ENCODE measurements at regions not wholly inside any gene's neighbourhood (a gene's known extent, or its start where the extent isn't known, plus 50 kb on each side); places are given as distances from the start of the nearest gene placed in this dataset.

- no peaks in the 10 kb centered on the region for H3K9me3 ChIP-seq (ENCODE audit: control insufficient read depth in 2 of 2, low read length in 2 of 2)
- peaks cover 0 to 3% (median under 1%) of the 10 kb centered on the region in 4 donors for H3K4me1 Mint-ChIP-seq
These were observed 53.8 kb upstream of the RANBP3L start for GRCh38 chr5:36355516-36355915.

DNA sequence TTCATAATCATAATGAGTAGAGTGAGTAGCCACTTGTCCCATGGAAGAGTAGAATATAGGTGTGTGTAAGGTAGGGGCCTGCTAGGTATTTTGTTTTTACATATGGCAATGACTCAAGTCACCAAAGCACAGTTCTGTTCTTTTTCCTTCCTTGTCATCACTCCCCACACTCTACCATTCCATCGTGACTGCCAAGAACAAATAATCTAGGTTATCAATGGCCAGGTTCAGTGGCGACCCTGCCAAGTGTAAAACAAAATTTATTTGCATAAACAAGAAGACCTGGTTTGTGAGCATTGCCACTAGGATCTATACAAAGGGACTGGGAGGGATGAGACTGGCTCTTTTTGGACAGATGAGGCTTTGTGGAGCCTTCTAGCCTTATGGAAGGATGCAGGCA, 55.2 kb upstream of the RANBP3L start:
- no peak overlapping the region for H3K4me3 ChIP-seq (ENCODE audit: low read depth, low read length)
- no peak for ATAC-seq (ENCODE audit: low read depth in 2 of 2)
- no peaks in the 10 kb centered on the region for H3K4me1 ChIP-seq (ENCODE audit: control insufficient read depth, insufficient read depth, low read length, poor library complexity, severe bottlenecking)
- H3K36me3 ChIP-seq (ENCODE audit: control insufficient read depth, insufficient read depth, low read length): no peaks in the 10 kb centered on the region
- H3K4me3 Mint-ChIP-seq: no peak overlapping the region
- H3K27me3 Mint-ChIP-seq: no peaks in the 10 kb centered on the region
- H3K27ac ChIP-seq (ENCODE audit: insufficient read depth, low read length, poor library complexity, severe bottlenecking): no peak overlapping the region
- no peaks in the 10 kb centered on the region for H3K9me3 Mint-ChIP-seq
- H3K4me1 Mint-ChIP-seq: peaks cover 0 to 4% (median 2%) of the 10 kb centered on the region in 4 donors
- H3K27me3 ChIP-seq (ENCODE audit: control insufficient read depth, insufficient read depth, low read length): no peaks in the 10 kb centered on the region
- no peak overlapping the region for H3K27ac Mint-ChIP-seq
- DNase-seq: no peak
- H3K9me3 ChIP-seq (ENCODE audit: control insufficient read depth in 2 of 2, low read length in 2 of 2): no peaks in the 10 kb centered on the region
- H3K36me3 Mint-ChIP-seq: no peaks in the 10 kb centered on the region

More at GRCh38 chr5:36355516-36355915, 53.8 kb upstream of the RANBP3L start:
- no peak overlapping the region for H3K27ac ChIP-seq (ENCODE audit: insufficient read depth, low read length, poor library complexity, severe bottlenecking)
- ATAC-seq (ENCODE audit: low read depth in 2 of 2) (no peak), DNase-seq (no peak)
- H3K4me3 ChIP-seq (ENCODE audit: low read depth, low read length): no peak overlapping the region
- H3K36me3 ChIP-seq (ENCODE audit: control insufficient read depth, insufficient read depth, low read length): no peaks in the 10 kb centered on the region
- no peaks in the 10 kb centered on the region for H3K27me3 ChIP-seq (ENCODE audit: control insufficient read depth, insufficient read depth, low read length)
- Mint-ChIP-seq H3K36me3 (no peaks in the 10 kb centered on the region), H3K9me3 (no peaks in the 10 kb centered on the region), H3K27ac (no peak overlapping the region), H3K4me3 (no peak overlapping the region), H3K27me3 (peaks cover 3% of the 10 kb centered on the region)
- H3K4me1 ChIP-seq (ENCODE audit: control insufficient read depth, insufficient read depth, low read length, poor library complexity, severe bottlenecking): no peaks in the 10 kb centered on the region

- no peaks in the 10 kb centered on the region for H3K36me3 Mint-ChIP-seq
- ATAC-seq (ENCODE audit: low read depth in 2 of 2): no peak
- no peak overlapping the region for H3K4me3 Mint-ChIP-seq
- Histone ChIP-seq H3K9me3 (ENCODE audit: control insufficient read depth in 2 of 2, low read length in 2 of 2) (no peaks in the 10 kb centered on the region), H3K27me3 (ENCODE audit: control insufficient read depth, insufficient read depth, low read length) (no peaks in the 10 kb centered on the region), H3K4me1 (ENCODE audit: control insufficient read depth, insufficient read depth, low read length, poor library complexity, severe bottlenecking) (no peaks in the 10 kb centered on the region), H3K36me3 (ENCODE audit: control insufficient read depth, insufficient read depth, low read length) (no peaks in the 10 kb centered on the region), H3K27ac (ENCODE audit: insufficient read depth, low read length, poor library complexity, severe bottlenecking) (no peak overlapping the region), H3K4me3 (ENCODE audit: low read depth, low read length) (no peak overlapping the region)
- H3K9me3 Mint-ChIP-seq: no peaks in the 10 kb centered on the region
- no peaks in the 10 kb centered on the region for H3K27me3 Mint-ChIP-seq
- peaks cover 0 to 4% (median 2%) of the 10 kb centered on the region in 4 donors for H3K4me1 Mint-ChIP-seq
- DNase-seq: no peak
- H3K27ac Mint-ChIP-seq: no peak overlapping the region
These were observed 55.8 kb upstream of the RANBP3L start for GRCh38 chr5:36357391-36357975.

GRCh38 chr5:36359267-36359666, 57.6 kb upstream of the RANBP3L start:
- ATAC-seq (ENCODE audit: low read depth in 2 of 2) (no peak), DNase-seq (no peak)
- H3K27me3 ChIP-seq (ENCODE audit: control insufficient read depth, insufficient read depth, low read length): no peaks in the 10 kb centered on the region
- Mint-ChIP-seq H3K36me3 (no peaks in the 10 kb centered on the region), H3K4me3 (no peak overlapping the region), H3K9me3 (no peaks in the 10 kb centered on the region), H3K4me1 (peaks cover 0 to 4% (median 2%) of the 10 kb centered on the region in 4 donors), H3K27ac (no peak overlapping the region), H3K27me3 (no peaks in the 10 kb centered on the region)
- H3K4me1 ChIP-seq (ENCODE audit: control insufficient read depth, insufficient read depth, low read length, poor library complexity, severe bottlenecking): no peaks in the 10 kb centered on the region
- H3K27ac ChIP-seq (ENCODE audit: insufficient read depth, low read length, poor library complexity, severe bottlenecking): no peak overlapping the region
- no peak overlapping the region for H3K4me3 ChIP-seq (ENCODE audit: low read depth, low read length)
- H3K9me3 ChIP-seq (ENCODE audit: control insufficient read depth in 2 of 2, low read length in 2 of 2): no peaks in the 10 kb centered on the region
- no peaks in the 10 kb centered on the region for H3K36me3 ChIP-seq (ENCODE audit: control insufficient read depth, insufficient read depth, low read length)

DNA sequence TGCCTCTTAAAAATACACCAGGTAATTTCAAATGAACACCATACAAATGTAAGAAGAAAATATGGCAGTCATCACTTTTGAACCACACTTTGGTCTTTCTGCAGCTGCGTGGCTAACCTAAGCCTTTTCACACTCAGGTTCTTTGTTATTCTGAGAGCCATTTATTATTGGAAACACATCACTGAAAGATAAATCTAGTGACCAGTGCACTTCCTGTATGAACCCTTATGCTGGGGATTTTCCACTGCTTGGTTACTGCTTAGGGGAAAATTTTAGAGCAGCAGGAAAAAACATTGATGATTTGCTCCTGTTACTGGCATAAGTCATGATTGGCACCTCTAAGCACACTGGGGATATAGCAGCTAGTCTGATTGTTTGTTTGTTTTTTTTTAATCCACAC, 58.6 kb upstream of the RANBP3L start:
- H3K27ac ChIP-seq (ENCODE audit: insufficient read depth, low read length, poor library complexity, severe bottlenecking): no peak overlapping the region

DNA sequence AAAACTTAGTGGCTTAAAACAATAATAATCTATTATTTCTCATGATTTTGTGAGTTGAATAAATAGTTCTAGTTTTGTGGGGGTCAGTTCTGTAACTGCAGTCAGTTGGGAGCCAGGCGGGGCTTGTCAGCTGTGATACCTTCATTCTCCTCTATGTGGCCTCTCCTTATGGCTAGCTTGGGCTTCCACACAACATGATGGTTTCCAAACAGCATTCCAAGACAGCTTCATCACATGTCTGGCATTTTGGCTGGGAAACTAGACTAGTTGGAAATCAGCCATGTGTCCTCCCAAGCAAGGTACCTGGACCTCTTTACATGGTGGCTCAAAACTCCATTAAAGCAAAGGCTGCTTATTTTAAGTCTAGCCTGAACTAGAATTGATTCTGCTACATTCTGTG, 61.4 kb upstream of the RANBP3L start:
- Histone ChIP-seq H3K9me3 (ENCODE audit: control insufficient read depth in 2 of 2, low read length in 2 of 2) (no peaks in the 10 kb centered on the region), H3K36me3 (ENCODE audit: control insufficient read depth, insufficient read depth, low read length) (no peaks in the 10 kb centered on the region), H3K27ac (ENCODE audit: insufficient read depth, low read length, poor library complexity, severe bottlenecking) (no peak overlapping the region), H3K4me1 (ENCODE audit: control insufficient read depth, insufficient read depth, low read length, poor library complexity, severe bottlenecking) (no peaks in the 10 kb centered on the region), H3K27me3 (ENCODE audit: control insufficient read depth, insufficient read depth, low read length) (no peaks in the 10 kb centered on the region), H3K4me3 (ENCODE audit: low read depth, low read length) (no peak overlapping the region)
- no peak overlapping the region for H3K27ac Mint-ChIP-seq
- peaks cover 9% of the 10 kb centered on the region for H3K27me3 Mint-ChIP-seq
- peaks cover 0 to 17% (median 8%) of the 10 kb centered on the region in 4 donors for H3K4me1 Mint-ChIP-seq
- H3K4me3 Mint-ChIP-seq: no peak overlapping the region
- no peak for ATAC-seq (ENCODE audit: low read depth in 2 of 2)
- H3K36me3 Mint-ChIP-seq: no peaks in the 10 kb centered on the region
- H3K9me3 Mint-ChIP-seq: no peaks in the 10 kb centered on the region
- no peak for DNase-seq

More for the DNA sequence above, 58.6 kb upstream of the RANBP3L start:
- Mint-ChIP-seq H3K4me3 (no peak overlapping the region), H3K4me1 (peaks cover 0 to 4% (median 2%) of the 10 kb centered on the region in 4 donors), H3K27me3 (no peaks in the 10 kb centered on the region), H3K27ac (no peak overlapping the region), H3K9me3 (no peaks in the 10 kb centered on the region), H3K36me3 (no peaks in the 10 kb centered on the region)
- DNase-seq (no peak), ATAC-seq (ENCODE audit: low read depth in 2 of 2) (no peak)
- no peaks in the 10 kb centered on the region for H3K27me3 ChIP-seq (ENCODE audit: control insufficient read depth, insufficient read depth, low read length)
- no peak overlapping the region for H3K4me3 ChIP-seq (ENCODE audit: low read depth, low read length)
- H3K9me3 ChIP-seq (ENCODE audit: control insufficient read depth in 2 of 2, low read length in 2 of 2): no peaks in the 10 kb centered on the region
- no peaks in the 10 kb centered on the region for H3K36me3 ChIP-seq (ENCODE audit: control insufficient read depth, insufficient read depth, low read length)
- H3K4me1 ChIP-seq (ENCODE audit: control insufficient read depth, insufficient read depth, low read length, poor library complexity, severe bottlenecking): no peaks in the 10 kb centered on the region

GRCh38 chr5:36363744-36364143, 62.0 kb upstream of the RANBP3L start:
- Mint-ChIP-seq H3K36me3 (no peaks in the 10 kb centered on the region), H3K27ac (no peak overlapping the region), H3K4me1 (peaks cover 0 to 17% (median 8%) of the 10 kb centered on the region in 4 donors), H3K4me3 (no peak overlapping the region), H3K9me3 (no peaks in the 10 kb centered on the region), H3K27me3 (peaks cover 11% of the 10 kb centered on the region)
- Histone ChIP-seq H3K9me3 (ENCODE audit: control insufficient read depth in 2 of 2, low read length in 2 of 2) (no peaks in the 10 kb centered on the region), H3K36me3 (ENCODE audit: control insufficient read depth, insufficient read depth, low read length) (no peaks in the 10 kb centered on the region), H3K27ac (ENCODE audit: insufficient read depth, low read length, poor library complexity, severe bottlenecking) (no peak overlapping the region), H3K4me1 (ENCODE audit: control insufficient read depth, insufficient read depth, low read length, poor library complexity, severe bottlenecking) (no peaks in the 10 kb centered on the region), H3K4me3 (ENCODE audit: low read depth, low read length) (no peak overlapping the region), H3K27me3 (ENCODE audit: control insufficient read depth, insufficient read depth, low read length) (no peaks in the 10 kb centered on the region)
- DNase-seq: no peak
- no peak for ATAC-seq (ENCODE audit: low read depth in 2 of 2)

GRCh38 chr5:36364473-36364872, 62.8 kb upstream of the RANBP3L start:
- H3K4me3 Mint-ChIP-seq: no peak overlapping the region
- no peak for ATAC-seq (ENCODE audit: low read depth in 2 of 2)
- no peaks in the 10 kb centered on the region for H3K27me3 ChIP-seq (ENCODE audit: control insufficient read depth, insufficient read depth, low read length)
- H3K9me3 ChIP-seq (ENCODE audit: control insufficient read depth in 2 of 2, low read length in 2 of 2): no peaks in the 10 kb centered on the region
- H3K9me3 Mint-ChIP-seq: no peaks in the 10 kb centered on the region
- DNase-seq: no peak
- no peaks in the 10 kb centered on the region for H3K4me1 ChIP-seq (ENCODE audit: control insufficient read depth, insufficient read depth, low read length, poor library complexity, severe bottlenecking)
- H3K36me3 ChIP-seq (ENCODE audit: control insufficient read depth, insufficient read depth, low read length): no peaks in the 10 kb centered on the region
- H3K4me1 Mint-ChIP-seq: peaks cover 0 to 17% (median 8%) of the 10 kb centered on the region in 4 donors
- H3K4me3 ChIP-seq (ENCODE audit: low read depth, low read length): no peak overlapping the region
- H3K27ac Mint-ChIP-seq: no peak overlapping the region
- peaks cover 13% of the 10 kb centered on the region for H3K27me3 Mint-ChIP-seq
- H3K27ac ChIP-seq (ENCODE audit: insufficient read depth, low read length, poor library complexity, severe bottlenecking): no peak overlapping the region
- no peaks in the 10 kb centered on the region for H3K36me3 Mint-ChIP-seq

Data from CD4-positive, CD25-positive, alpha-beta regulatory T cell (primary cell).